GM19043 (cell line): ENCODE measurements at regions not wholly inside any gene's neighbourhood (a gene's known extent, or its start where the extent isn't known, plus 50 kb on each side); places are given as distances from the start of the nearest gene placed in this dataset.
"Not testable (repeated sequence)": the region's sequence is repeated elsewhere in the genome, so short reads cannot be mapped to it uniquely, and the experiment has no call there.

ENCODE experiments used
- ATAC-seq: cut with Tn5 transposase; IDR thresholded peaks from one replicate; pipeline ENCODE4 v1.9.1; 2021; ENCODE audit warnings: low read depth; ENCODE audit not compliant: unreplicated experiment

DNA sequence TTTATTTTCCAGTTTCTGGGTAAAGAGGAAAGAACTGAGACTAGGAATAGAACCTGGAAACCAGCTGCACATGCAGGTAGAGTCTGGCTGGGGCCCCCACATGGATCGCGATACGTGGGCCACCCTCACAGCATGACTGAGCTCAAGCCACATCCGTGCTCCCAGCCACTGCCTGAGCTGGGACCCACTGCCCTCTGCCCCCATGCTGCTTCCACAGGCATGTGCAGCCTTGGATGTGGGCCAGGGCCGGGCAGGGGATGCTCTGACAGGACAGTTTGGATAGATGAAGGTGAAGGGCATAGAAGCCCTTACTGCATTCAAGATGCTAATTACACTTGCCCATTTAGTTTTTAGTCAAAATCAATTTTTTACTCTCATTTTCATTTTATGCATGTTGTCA, 321.2 kb downstream of the DCDC2C start:
- ATAC-seq = no peak

DNA sequence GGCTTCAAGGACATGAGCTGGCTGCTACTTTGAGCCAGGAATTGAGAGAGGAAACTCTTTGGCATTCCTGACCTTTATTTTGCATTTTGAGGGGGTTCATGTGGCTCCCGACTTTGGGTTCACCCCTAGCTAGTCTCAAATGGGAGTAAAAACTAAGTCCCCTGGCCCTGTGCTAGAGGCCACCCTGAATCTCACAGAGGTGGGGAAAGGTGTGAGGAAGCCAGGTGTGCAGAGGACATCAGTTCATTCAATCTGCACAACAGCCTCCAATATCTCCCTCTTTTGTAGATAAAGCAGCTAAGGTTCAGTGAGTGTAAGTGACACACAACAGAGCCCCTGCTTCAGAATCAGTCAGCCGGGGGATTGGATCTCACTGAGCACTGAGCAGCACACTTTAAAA, 325.7 kb downstream of the DCDC2C start:
- no peak for ATAC-seq

DNA sequence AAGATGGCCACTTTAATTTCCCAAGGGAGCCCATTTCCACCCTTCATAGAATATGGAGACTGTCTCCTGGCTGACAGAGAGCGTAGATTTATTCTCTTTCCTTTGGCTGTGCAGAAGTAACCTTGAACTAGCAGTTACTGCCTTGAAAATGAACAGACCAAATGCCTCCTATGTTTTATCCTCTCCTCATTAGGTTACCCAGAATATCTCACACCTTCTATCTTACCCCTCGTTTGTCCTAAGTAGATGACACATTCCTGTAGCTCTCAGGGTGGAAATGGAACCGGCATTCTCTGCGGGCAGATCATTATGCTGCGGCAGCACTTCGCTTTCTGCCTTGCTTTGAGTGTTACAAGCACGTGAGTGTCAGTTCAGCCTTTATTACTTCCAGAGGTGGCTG, 336.5 kb downstream of the DCDC2C start:
- no peak for ATAC-seq

DNA sequence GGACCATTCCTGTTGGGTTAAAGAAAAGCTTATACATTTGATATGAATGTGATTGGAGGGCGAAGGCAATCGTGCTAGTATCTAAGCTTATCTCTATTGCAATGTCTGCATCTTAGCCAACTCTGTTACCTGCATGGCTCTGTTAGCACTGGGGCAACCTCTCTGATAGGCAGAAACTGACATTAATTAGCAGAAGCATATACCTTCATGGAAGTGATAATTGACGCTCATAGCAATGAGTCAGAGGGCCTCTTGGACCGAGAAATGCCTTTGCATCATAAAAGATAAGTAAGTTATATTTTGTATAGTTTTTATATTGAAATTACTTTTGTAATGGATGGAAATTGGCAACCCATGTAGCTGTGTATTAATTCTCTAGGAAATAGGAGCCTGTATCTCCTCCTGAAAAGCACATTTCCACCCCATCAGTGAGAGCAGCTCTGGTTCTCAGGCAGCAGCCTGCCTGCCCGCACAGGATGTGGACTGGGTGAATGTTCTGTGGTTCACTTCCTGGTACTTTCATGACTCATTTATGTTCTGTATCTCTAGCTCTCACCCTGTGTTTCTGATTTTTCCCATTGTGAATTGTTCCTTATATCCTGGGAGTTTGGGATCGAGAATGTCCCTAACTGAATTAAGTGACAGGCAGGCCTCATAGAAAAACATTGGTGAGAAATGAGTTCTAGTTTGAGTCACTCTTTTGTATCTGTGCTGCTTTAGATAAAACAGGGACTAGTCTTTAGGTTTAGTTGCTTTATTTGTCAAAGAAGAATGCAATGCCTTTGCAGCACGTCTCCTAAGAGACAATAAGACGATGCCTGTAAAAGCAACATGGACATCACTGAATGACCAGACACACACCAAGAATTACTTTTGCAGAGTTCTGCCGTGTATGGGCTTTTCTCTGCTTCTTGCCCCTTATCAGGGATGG, 344.9 kb downstream of the DCDC2C start:
- ATAC-seq = peak; percentile 76

DNA sequence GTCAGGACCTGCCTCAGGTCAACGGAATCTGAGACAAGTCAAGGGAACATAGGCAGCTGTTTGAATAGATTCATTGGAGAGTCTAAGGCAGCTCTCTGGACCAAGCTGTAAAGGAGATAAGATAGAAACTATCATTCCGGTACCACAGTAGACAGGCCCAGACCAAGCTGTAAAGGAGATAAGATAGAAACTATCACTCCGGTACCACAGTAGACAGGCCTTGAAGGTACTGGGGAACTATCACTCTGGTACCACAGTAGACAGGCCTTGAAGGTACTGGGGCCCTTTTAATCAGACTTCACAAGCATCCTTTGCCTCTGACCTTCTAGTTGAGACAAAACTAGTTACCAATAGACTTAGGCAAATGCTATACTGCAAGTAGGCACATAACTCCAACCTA, 346.1 kb downstream of the DCDC2C start:
- no peak for ATAC-seq

DNA sequence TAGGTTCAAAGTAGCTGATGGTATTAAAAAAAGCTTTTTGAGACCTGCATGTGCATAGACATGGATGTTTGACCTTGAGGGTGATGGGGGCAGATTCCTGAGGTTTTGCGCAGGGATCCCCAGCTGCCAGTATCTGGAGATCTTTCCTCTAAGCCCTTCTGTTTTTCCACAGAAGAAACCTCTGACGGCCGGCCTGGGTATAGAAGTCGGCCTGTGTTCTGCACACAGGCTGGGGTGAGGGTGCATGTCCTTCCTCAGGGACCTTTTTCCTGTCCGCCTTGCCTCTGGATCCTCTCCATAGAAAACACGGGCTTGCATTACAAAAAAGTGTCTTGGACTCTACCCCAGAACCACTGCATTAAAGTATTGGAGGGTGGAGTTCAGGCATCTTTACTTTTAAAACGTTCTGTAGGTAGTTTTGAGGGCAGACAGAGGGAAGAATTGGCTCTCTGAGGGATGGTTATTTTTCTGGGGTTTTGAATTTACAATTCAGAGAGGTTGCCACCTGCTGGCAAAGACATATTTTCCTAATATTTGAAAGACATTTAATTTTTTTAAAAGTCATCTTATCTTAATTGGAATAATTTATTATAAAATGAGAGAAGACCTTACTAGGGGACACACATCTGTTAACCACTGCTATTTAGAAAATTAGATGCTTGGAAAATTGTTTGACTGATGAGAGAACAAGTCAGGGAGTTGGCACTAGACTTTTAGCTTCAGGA, 350.6 kb downstream of the DCDC2C start:
- ATAC-seq = no peak

DNA sequence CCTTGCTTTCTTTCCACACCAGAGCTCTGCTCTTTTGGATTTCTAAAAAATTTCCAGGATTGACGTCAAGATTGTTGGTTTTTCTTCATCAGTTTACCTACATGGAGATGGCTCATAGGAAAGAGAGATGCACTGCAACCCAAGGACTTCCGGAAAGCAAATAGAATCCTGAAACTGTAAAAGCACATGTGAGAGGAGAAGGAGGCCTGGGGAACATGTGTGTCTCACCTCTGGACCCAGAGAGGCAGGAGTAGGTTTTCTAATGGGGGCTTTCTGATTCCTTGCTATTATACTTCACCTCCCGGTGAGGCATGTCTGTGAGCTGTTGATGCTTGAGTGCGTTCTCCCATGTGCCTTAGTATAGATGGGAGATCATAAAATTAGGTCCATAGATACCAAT, 362.8 kb downstream of the DCDC2C start:
- ATAC-seq = no peak

DNA sequence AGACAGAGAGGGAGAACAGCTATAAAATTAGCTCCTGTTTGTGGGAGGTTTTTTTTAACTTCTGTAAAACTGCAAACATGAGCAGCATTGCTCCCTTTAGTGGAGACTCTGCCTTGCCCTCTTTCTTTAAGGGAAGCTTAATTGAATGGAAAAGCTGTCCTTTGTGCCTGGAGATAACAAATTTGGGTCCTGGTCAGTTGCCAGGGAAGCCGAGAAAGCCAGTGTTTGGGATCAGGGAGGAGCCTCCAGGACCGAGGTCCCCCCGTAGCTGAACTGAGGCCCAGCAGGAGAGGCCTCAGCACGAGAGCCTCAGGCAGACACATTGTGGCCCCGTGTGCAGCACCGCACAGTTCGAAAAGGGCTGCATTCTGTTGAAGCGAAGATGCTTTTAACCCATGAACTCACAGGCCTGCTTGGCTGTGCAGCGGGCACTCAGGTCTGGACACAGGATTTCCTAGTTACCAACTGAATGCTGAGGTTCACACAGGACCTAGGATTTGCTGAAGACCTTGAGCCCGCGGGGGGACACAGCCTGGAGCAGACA, 369.7 kb downstream of the DCDC2C start:
- no peak for ATAC-seq

DNA sequence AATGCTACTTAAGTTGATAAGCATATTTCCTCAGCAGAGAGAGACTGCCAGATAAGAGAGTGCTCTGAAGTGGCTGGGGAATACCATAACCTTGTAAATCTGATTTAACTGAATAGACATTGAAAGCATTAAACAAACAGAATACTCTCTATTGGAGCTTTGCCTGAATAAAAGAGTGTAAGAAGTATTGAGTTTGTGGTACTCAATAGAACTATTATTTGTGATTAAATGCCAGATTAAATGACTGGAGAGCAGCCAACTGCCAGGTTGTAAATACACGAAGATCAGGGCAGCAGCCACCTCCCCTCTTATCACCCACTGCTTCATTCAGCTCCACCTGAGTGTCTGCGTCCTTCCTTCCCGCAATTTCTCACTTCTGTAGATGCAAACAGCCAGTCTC, 373.6 kb downstream of the DCDC2C start:
- ATAC-seq = no peak

DNA sequence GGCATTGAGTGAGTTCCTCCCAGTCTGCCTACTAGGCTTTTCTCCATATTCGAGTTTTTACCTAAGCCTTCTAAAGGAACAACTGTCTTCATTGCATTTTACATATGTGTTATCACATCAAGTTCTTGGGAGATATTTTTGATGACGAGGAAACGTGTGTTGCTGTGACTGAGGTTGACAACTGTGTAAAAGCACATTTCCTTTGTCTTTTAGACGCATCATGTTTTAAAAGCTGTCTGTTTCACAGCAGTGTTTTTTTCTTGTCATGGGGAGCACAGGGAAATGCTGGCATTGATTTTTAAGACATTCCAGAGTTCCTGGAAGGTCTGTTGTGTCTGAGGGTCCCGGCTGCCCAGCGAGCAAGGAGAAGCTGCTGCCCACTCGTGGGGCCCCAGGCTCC, 381.8 kb downstream of the DCDC2C start:
- no peak for ATAC-seq

DNA sequence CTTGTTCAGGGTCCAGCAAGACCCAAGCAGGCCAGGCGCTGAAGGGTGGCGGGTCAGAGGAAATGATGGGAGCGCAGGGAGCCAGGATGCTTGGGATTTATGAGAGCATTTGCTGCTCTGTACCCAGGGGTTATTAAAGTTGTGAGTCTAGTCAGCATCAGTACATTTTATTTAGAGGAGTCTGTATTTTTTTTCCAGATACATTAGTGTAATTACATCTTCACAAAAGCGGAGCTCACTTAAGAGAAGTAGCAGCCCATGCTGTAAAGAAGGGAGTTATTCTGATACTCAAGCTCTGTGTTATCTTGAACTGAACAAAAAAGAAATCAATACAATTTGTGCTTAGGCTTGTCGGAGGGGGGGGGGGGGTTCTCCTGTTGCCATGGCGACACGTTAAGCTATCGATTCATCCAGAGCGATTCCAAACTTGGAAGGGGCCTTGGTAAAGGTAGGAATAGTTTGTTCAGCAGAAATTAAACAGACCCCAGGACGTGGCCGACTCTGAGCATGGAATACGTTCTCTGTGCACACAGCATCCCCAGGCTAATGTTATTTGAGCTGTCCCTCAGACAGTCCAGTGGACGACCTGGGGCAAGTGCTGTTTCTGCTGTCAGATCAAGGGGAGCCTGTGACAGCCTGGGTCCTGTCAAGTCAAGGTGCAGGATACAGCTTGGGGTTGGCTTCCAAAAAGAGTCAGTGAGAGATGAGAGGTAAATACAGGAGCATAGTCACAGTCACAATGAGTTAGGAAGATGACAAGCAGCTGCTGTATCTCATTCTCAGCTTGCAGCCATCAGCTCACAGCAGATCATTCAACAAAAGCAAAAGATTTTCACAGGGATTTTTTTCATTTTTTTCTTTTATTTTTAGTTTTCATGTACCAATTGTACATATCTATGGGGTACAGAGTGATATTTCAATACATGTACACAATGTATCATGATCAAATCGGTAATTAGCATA, 387.6 kb downstream of the DCDC2C start:
- ATAC-seq = no peak

DNA sequence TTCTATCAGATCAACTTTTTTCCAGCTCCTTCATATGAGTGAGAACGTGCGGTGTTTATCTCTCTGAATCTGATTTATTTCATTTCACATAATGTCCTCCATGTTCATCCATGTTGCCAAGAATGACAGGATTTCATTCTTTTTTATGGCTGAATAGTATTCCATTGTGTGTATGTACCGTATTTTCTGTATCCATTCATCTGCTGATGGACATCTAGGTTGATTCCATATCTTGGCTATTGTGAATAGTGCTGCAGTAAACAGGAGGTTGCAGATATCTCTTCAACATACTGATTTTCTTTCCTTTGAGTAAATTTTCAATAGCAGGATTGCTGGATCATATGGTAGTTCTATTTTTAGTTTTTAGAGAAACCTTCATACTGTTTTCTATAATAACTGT, 388.5 kb downstream of the DCDC2C start:
- ATAC-seq = no peak

DNA sequence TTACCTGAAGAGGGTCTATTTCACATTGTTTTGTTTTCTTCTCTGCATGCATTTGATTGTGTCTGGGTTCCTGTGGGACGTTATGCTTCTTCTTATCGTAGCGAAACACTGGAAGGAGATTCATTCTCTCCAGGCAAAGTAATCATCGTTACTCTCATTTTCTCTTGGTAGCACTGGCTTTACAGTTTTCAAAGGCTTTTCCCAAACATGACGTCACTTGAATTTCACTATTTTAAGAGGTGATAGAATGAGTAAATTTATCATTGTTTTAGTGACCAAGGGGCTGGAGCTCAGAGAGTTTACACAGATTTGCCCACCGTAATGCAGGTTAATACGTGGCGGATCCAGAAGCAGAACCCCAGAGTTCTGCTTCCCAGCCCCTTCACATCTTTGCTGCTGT, 391.4 kb downstream of the DCDC2C start:
- ATAC-seq = no peak

DNA sequence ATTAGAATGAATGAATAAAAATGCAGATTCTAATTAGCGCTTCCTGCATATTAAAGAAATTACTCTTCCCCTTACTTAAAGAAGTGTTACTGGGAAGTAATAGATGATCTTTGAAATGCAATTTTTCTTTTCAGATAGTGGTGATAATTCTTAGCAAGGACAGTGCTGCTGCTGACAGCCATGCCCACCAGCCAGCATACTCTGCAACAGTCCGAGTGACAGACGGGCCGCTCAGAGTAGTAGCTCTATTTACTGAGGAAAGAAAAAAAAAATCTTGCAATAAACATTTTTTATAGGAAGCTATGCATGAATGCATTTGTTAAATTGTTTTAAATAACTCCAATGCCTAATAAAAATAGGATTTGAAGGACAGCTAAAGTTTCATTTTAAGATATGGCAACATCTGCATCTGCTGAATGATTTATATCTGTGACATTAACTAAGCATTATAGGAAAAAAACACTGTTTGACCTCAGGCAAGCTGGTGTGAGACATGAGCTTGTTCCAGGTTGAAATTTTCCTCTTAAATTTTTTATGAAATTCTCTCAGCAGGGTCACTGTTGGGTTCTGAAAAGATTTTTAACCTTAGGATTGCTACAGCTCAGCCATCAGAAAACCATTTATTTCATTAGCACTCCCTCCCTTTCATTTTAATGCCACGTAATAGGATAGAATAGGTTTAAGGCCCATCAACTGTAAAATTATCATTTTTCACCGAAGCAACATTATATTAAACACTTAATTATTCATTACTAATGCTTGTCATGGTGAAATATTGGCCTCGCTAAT, 393.8 kb downstream of the DCDC2C start:
- ATAC-seq = no peak

DNA sequence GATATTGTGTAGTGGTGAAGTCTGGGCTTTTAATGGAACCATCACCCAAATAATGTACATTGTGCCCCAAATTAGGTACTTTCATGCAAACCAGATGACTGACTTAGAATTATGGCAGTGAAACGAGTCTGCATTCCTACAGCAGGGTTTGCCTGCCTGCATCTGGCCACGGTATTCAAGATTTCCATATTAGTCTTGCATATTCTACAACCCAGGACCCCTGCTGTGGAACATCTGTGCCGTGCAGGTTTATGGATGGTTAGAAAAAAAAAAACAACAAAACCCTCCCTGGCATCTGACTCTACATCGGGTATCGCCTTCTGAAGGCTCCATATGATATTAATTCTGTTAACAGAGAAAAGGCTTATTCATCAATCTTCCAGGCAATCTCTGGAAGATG, 394.8 kb downstream of the DCDC2C start:
- no peak for ATAC-seq

DNA sequence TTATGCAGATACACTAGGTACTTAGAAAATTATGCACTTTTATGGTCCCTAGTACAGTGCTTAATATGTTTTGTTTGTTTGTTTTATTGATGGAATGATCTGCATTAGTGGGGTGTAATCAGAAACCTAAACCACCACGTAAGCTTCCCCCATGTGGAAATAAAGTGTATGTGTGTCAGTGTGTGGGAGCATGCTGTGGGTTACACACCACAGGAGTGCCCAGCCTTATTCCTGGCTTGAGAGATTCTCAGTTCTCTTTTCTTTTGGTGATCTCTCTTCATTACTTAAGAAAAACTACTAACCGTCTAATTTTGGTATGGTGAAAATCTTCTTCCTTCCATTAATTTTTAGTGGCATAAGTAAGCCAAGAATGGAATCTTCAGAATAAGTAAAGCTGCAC, 398.6 kb downstream of the DCDC2C start:
- no peak for ATAC-seq

DNA sequence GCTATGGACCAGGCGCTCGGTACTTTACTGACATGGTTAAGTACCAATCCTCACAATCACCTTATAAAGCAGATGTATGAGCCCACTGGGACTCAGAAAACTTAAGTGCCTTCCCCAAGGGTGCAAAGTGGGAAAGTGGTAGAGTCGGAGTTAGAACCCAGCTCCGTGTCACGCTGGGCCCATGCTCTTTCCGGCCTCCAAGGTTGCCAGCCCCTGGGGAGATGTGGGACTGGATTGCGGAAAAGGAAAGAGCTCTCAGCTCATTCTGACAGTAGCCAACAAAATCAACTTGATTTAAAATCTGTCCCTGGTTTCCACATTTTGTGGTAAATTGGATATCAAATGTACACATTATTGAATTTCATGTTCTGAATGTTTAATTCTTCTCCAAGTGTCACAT, 403.8 kb downstream of the DCDC2C start:
- ATAC-seq = no peak

DNA sequence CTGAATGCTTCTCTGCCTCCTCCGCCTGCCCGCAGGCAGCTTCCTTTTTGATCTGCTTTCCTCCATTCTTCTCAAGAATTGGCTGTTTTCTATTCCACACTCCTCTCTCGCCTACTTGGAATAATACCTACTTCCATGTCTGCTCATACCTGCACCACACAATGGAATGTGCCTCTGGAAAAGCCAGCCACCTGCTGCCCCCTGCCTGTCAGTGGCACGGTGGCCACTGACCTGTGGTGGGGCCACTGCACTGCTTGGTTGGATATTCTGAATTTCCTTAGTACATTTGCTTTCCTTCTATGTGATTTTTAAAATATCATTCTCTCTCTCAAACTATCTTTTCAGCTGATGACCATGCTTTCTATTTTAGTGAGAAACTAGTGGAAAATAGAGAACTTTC, 406.9 kb downstream of the DCDC2C start:
- no peak for ATAC-seq

DNA sequence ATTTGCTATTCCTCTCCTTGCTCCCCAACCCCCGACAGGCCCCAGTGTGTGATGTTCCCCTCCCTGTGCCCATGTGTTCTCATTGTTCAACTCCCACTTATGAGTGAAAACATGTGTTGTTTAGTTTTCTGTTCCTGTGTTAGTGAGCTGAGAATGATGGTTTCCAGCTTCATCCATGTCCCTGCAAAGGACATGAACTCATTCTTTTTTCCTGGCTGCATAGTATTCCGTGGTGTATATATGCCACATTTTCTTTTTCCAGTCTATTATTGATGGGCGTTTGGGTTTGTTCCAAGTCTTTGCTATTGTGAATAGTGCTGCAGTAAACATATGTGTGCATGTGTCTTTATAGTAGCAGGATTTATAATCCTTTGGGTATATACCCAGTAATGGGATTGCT, 412.1 kb downstream of the DCDC2C start:
- ATAC-seq = not testable (repeated sequence)

DNA sequence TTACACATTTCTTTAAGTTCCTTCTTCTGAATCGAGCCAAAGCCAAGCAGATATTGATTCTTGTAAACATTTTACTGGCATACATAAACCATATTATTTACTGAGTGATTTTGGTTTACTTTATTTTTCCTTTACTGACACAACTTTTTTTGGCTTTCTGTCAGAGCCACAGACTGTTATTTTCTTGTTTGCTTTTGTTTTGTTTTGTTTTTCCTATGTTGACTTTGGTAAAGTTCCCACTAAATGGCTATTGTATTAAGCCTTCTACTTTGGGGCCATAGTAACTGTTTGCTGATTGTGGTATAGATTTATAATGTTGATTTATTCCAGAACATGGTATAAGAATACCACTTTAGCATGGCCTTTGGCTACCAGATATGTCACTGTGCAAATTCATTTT, 419.4 kb downstream of the DCDC2C start:
- no peak for ATAC-seq
